Prostate gland (tissue), 2 donors: ENCODE measurements at regions not wholly inside any gene's neighbourhood (a gene's known extent, or its start where the extent isn't known, plus 50 kb on each side); places are given as distances from the start of the nearest gene placed in this dataset.

Experiments used
- DNase-seq: peaks from one replicate; pipeline ENCODE4 v3.0.0-alpha.2; 2019; ENCODE audit warnings: low spot score
- H3K27ac ChIP-seq, 2 donors: fragments of 200-600 bp; sonication (generic); 2 replicates each; pipeline ENCODE4 v1.5.1; 2017 to 2019
- H3K27me3 ChIP-seq: fragments of 200-600 bp; sonication (generic); replicated peaks from 2 replicates; pipeline ENCODE4 v1.5.1; 2019; ENCODE audit not compliant: insufficient read depth
- H3K36me3 ChIP-seq, 2 donors: fragments of 200-600 bp; sonication (generic); 1 replicate in 1 of 2; 2 replicates in 1 of 2; pipeline versions ENCODE4 v1.5.1 to v1.8.1; 2017 to 2019
- H3K4me1 ChIP-seq: fragments of 200-600 bp; sonication (generic); replicated peaks from 2 replicates; pipeline ENCODE4 v1.5.1; 2019
- H3K4me3 ChIP-seq, 2 donors: fragments of 200-600 bp; sonication (generic); 2 replicates each; pipeline ENCODE4 v1.5.1; 2017 to 2019
- H3K9me3 ChIP-seq: fragments of 200-600 bp; sonication (generic); 2 replicates; pipeline ENCODE4 v1.5.1; 2017
- CTCF ChIP-seq, 4 experiments: fragments of 200-600 bp in 2 of 4; fragments of 450-650 bp in 2 of 4; sonication (generic) in 2 of 4; IDR thresholded peaks; 1 replicate in 3 of 4; 2 replicates in 1 of 4; pipeline ENCODE4 v1.5.1; 2016 to 2019; ENCODE audit warnings: antibody characterized with exemption in 4 of 4, mild to moderate bottlenecking in 2 of 4, moderate library complexity in 2 of 4
- POLR2A ChIP-seq: fragments of 450-650 bp; IDR thresholded peaks from one replicate; pipeline ENCODE4 v1.6.1; 2016; ENCODE audit warnings: antibody characterized with exemption, mild to moderate bottlenecking
- POLR2AphosphoS5 ChIP-seq: sonication (generic); formaldehyde crosslinking; IDR thresholded peaks from one replicate; pipeline ENCODE4 v1.6.1; 2017; ENCODE audit warnings: antibody characterized with exemption
- WGBS: methylation state at CpG from one replicate; pipeline ENCODE4 v1.1.5; 2018; 5-methylcytosine and 5-hydroxymethylcytosine counted together
- intact Hi-C: fragments of 100-400 bp; cut with DNase I; formaldehyde crosslinking; loops from one replicate; pipeline ENCODE4 v1.14.2; 2022

- TF ChIP-seq POLR2A (no peak), CTCF (IDR thresholded peaks at IDR 0.05) (no peak), POLR2AphosphoS5 (no peak)
- intact Hi-C loops: no loop called here
Observed at GRCh38 chr5:174328631-174329299, 283.3 kb downstream of the NSG2 start.

GRCh38 chr5:174329738-174330137 lies 284.2 kb downstream of the NSG2 start:
- 51% methylated on average over 5 of the region's 5 CpGs for WGBS
- no peak overlapping the region for H3K4me3 ChIP-seq
- H3K36me3 ChIP-seq: no peaks in the 10 kb centered on the region
- no peaks in the 10 kb centered on the region for H3K9me3 ChIP-seq
- H3K27me3 ChIP-seq: peaks cover 4% of the 10 kb centered on the region
- H3K27ac ChIP-seq: no peak overlapping the region
- no peaks in the 10 kb centered on the region for H3K4me1 ChIP-seq
- no peak for DNase-seq
- intact Hi-C loops: no loop called here
- TF ChIP-seq POLR2AphosphoS5 (no peak), POLR2A (no peak), CTCF (IDR thresholded peaks at IDR 0.05) (no peak)

More at GRCh38 chr5:174328631-174329299, 283.3 kb downstream of the NSG2 start:
- Histone ChIP-seq H3K4me1 (no peaks in the 10 kb centered on the region), H3K4me3 (no peak overlapping the region), H3K36me3 (no peaks in the 10 kb centered on the region), H3K27ac (no peak overlapping the region), H3K9me3 (no peaks in the 10 kb centered on the region), H3K27me3 (peaks cover 4% of the 10 kb centered on the region)
- no peak for DNase-seq
- WGBS: 63% methylated on average over 13 of the region's 13 CpGs

- Histone ChIP-seq H3K27me3 (peaks cover 8% of the 10 kb centered on the region), H3K4me1 (no peaks in the 10 kb centered on the region)
- WGBS: 72% methylated on average over 13 of the region's 13 CpGs
Observed at GRCh38 chr5:174335682-174336364, 290.3 kb downstream of the NSG2 start.

GRCh38 chr5:174336479-174336878 lies 291.0 kb downstream of the NSG2 start:
- peaks cover 8% of the 10 kb centered on the region for H3K27me3 ChIP-seq

More at GRCh38 chr5:174335682-174336364, 290.3 kb downstream of the NSG2 start:
- intact Hi-C loops: no loop called here
- DNase-seq: no peak
- H3K27ac ChIP-seq: no peak overlapping the region
- no peaks in the 10 kb centered on the region for H3K9me3 ChIP-seq
- TF ChIP-seq CTCF (IDR thresholded peaks at IDR 0.05) (no peak), POLR2AphosphoS5 (no peak), POLR2A (no peak)
- H3K4me3 ChIP-seq: no peak overlapping the region
- no peaks in the 10 kb centered on the region for H3K36me3 ChIP-seq

More at GRCh38 chr5:174336479-174336878, 291.0 kb downstream of the NSG2 start:
- no peak overlapping the region for H3K27ac ChIP-seq
- intact Hi-C loops: no loop called here
- no peaks in the 10 kb centered on the region for H3K4me1 ChIP-seq
- no peak overlapping the region for H3K4me3 ChIP-seq
- WGBS: 84% methylated on average over 5 of the region's 5 CpGs
- TF ChIP-seq POLR2AphosphoS5 (no peak), POLR2A (no peak), CTCF (IDR thresholded peaks at IDR 0.05) (no peak)
- DNase-seq: no peak
- H3K9me3 ChIP-seq: no peaks in the 10 kb centered on the region
- no peaks in the 10 kb centered on the region for H3K36me3 ChIP-seq
